ENCODE measurements at regions not wholly inside any gene's neighbourhood (a gene's known extent, or its start where the extent isn't known, plus 50 kb on each side); places are given as distances from the start of the nearest gene placed in this dataset.

DNA sequence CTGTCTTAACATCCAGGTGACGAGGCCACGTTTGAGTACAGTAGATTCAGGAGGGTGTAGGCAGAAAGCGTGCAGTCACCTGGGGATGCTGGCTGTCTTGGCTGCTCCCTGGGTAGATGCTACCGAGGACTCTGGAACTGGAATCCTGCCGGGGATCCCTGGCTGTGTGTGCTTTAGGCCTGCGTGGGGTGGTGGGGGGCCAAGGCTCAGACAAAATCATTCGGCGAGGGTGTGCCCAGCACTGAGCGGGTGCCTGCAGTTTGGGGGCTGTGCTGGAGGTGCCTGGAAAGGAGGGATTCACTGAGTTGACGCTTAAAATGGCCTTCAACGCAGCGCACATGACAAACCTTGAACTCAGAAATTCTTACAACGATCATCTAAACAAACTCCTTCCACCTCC is 93.5 kb upstream of the PODXL start:
- peak overlapping the region in 4 of 10 donors; percentile 37 to 80 (median 74) for H3K27ac ChIP-seq
- H3K4me1 ChIP-seq = peaks cover 4 to 30% (median 9%) of the 10 kb centered on the region in 9 donors
- no peaks in the 10 kb centered on the region for H3K36me3 ChIP-seq
- TF ChIP-seq, protein P1, sequence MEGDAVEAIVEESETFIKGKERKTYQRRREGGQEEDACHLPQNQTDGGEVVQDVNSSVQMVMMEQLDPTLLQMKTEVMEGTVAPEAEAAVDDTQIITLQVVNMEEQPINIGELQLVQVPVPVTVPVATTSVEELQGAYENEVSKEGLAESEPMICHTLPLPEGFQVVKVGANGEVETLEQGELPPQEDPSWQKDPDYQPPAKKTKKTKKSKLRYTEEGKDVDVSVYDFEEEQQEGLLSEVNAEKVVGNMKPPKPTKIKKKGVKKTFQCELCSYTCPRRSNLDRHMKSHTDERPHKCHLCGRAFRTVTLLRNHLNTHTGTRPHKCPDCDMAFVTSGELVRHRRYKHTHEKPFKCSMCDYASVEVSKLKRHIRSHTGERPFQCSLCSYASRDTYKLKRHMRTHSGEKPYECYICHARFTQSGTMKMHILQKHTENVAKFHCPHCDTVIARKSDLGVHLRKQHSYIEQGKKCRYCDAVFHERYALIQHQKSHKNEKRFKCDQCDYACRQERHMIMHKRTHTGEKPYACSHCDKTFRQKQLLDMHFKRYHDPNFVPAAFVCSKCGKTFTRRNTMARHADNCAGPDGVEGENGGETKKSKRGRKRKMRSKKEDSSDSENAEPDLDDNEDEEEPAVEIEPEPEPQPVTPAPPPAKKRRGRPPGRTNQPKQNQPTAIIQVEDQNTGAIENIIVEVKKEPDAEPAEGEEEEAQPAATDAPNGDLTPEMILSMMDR (IDR thresholded peaks at IDR 0.05) = no peak
- H3K9me3 ChIP-seq = no peaks in the 10 kb centered on the region
- H3K4me3 ChIP-seq = no peak overlapping the region
- H3K27me3 ChIP-seq = no peaks in the 10 kb centered on the region
- no peak for DNase-seq
- intact Hi-C loops (cut with DNase I) = loop anchor here in 7 of 10 donors (5.0 to 10.0 kb wide), 6 partner anchors 93 to 143 kb away; partner anchors contain the start of gene PODXL (in 1 of the 7)
- WGBS, 2 donors = 88 to 92% methylated on average over 13 of the region's 13 CpGs
- no peak for ATAC-seq

DNA sequence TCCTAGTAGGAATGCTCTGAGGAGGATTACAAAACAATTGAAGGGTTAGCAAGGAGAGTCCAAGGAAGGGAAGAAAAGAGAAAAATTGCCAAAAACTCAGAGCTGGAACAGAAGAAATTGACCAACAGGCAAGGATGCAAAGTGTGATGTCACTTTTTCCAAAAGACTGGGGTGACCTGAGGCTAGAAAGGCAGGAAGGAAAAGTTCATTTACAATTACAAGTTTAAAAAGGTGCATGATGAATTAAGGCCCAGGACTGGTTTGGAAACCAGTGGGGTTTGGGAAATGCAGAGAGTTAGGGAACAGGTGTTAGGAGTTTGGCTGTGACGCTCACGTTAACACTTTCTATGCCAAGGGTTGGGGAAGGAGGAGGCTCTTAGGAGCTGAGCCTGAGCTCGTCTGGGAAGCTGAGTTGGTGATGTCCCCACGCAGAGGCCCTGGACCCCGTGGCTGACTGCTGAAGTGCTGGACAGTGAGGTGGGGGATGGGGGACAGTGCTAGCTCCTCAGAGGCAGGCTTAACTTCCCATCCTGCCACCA is 92.6 kb upstream of the PODXL start:
- TF ChIP-seq, protein P1 (IDR thresholded peaks at IDR 0.05) = no peak
- intact Hi-C loops (cut with DNase I) = no loop called here
- Histone ChIP-seq H3K4me3 (no peak overlapping the region), H3K27ac (peak overlapping the region in 7 of 10 donors; percentile 12 to 80 (median 52)), H3K9me3 (no peaks in the 10 kb centered on the region), H3K4me1 (peaks cover 4 to 26% (median 9%) of the 10 kb centered on the region in 9 donors), H3K27me3 (no peaks in the 10 kb centered on the region), H3K36me3 (no peaks in the 10 kb centered on the region)
- WGBS, 2 donors = 24 to 42% methylated on average over 5 of the region's 5 CpGs
- ATAC-seq (peak in 6 of 8 donors; percentile 27 to 80 (median 61)), DNase-seq (peak in 1 of 2 donors; percentile 29)

DNA sequence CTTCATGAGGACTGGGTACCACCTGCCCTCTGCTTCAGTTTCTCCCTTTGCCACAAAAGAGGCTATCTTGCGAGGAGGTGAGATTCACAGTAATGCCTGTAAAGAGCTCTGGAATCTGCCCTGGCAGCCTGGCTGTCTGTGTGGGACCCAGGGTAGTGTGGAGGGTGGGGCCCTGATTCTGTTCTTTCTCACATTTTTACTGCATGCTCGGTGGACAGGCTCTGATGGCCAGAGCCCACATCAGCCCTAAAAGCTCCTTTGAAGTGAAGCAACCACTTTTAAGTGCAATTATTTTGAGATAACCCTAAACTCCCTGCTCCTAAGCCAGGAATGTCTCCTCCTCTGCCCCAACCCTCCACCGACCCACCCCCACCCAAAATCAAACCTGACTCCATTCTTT is 92.1 kb upstream of the PODXL start:
- Histone ChIP-seq H3K36me3 (no peaks in the 10 kb centered on the region), H3K4me3 (no peak overlapping the region), H3K4me1 (peaks cover 4 to 22% (median 8%) of the 10 kb centered on the region in 9 donors), H3K9me3 (no peaks in the 10 kb centered on the region), H3K27ac (peak overlapping the region in 6 of 10 donors; percentile 44 to 80 (median 64)), H3K27me3 (no peaks in the 10 kb centered on the region)
- no peak for DNase-seq
- TF ChIP-seq, protein P1 (IDR thresholded peaks at IDR 0.05) = no peak
- ATAC-seq = peak in 2 of 8 donors; percentile 12 to 25
- WGBS, 2 donors = 53 to 55% methylated on average over 3 of the region's 3 CpGs
- intact Hi-C loops (cut with DNase I) = no loop called here

DNA sequence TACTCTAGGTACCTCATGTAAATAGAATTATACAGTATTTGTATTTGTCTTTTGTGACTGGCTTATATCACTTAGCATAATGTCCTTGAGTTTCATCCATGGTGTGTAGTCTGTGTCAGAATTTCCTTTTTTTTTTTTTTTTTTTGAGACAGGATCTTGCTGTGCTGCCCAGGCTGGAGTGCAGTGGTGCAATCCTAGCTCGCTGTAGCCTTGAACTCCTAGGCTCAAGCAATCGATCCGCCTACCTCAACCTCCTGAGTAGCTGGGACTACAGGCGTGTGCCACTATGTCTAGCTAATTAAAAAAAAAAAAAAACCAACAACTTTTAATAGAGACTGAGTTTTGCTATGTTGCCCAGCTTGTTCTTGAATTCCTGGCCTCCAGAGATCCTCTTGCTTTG is 89.8 kb upstream of the PODXL start:
- ATAC-seq = no peak
- TF ChIP-seq, protein P1 (IDR thresholded peaks at IDR 0.05) = no peak
- H3K9me3 ChIP-seq = no peaks in the 10 kb centered on the region
- DNase-seq = no peak
- no peaks in the 10 kb centered on the region for H3K27me3 ChIP-seq
- H3K4me1 ChIP-seq = peaks cover 4 to 21% (median 7%) of the 10 kb centered on the region in 9 donors
- intact Hi-C loops (cut with DNase I) = no loop called here
- no peak overlapping the region for H3K27ac ChIP-seq
- H3K36me3 ChIP-seq = no peaks in the 10 kb centered on the region
- H3K4me3 ChIP-seq = no peak overlapping the region
- WGBS, 2 donors = 95 to 98% methylated on average over 4 of the region's 4 CpGs
